LNCaP clone FGC (cell line): ENCODE measurements at regions not wholly inside any gene's neighbourhood (a gene's known extent, or its start where the extent isn't known, plus 50 kb on each side); places are given as distances from the start of the nearest gene placed in this dataset.
"Not testable (repeated sequence)": the region's sequence is repeated elsewhere in the genome, so short reads cannot be mapped to it uniquely, and the experiment has no call there.

Experiments
- DNase-seq: peaks from one replicate; pipeline ENCODE4 v3.0.0-alpha.2; 2011; ENCODE audit warnings: low read depth
- H3K4me3 ChIP-seq: 2 replicates; pipeline ENCODE4 v1.5.1; 2011; ENCODE audit warnings: mild to moderate bottlenecking, low read depth, low read length, control low read depth
- CTCF ChIP-seq: IDR thresholded peaks from 2 replicates; pipeline ENCODE4 v1.5.1; 2012; ENCODE audit warnings: mild to moderate bottlenecking; ENCODE audit not compliant: control insufficient read depth, insufficient read depth; ENCODE audit errors: extremely low read depth

DNA sequence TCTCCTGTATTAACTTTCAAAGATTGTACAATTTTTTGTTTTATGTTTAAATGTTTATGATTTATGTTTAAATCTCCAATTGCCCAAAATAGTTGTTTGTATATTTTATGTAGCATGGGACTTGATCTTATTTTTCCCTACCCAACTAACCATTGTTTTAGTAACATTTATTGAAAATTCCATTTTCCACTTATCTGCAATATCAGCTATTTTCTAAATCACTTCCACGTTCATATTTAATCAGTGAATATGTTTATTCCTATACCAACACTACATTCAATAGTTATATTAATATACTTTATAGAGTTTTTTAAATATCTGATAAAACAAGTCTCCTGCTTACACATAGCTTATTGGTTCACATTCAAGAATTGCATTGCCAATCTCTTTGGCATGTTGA, 532.2 kb downstream of the CHSY3 start:
- H3K4me3 ChIP-seq: no peak overlapping the region
- TF ChIP-seq CTCF: no peak
- DNase-seq: no peak

DNA sequence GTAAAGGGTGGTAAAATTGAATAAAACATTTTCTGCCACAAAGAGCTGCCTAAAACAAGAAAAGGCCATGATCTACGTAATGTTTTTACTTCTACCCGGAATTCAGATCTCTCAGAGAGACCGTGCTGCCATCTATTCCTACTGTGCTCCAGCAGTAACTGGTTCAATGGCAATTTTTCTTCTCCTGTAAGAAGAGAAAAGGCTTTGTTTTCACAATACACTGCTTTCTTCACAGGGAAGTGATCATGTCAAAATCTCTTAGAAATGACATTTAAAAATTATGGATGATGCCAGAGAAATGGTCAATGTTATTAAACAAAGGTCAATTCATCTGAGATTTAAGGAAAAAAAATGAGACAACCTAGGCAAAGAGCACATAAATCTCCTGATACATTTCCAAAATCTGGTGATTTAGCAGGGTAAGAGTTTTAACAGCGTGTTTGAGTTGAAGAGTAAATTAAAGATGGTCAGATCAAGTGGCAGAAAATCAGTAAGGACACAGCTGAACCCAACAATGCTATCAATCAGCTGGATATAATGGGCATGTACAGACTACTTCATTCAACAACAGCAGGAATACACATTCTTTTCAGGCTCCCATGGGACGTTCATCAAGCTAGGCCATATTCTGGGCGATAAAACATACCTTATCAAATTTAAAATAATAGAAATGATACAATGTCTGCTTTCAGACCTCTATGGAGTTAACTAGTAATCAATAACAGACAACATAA, 523.1 kb downstream of the CHSY3 start:
- TF ChIP-seq CTCF: no peak
- DNase-seq: no peak
- no peak overlapping the region for H3K4me3 ChIP-seq

- no peak for TF ChIP-seq CTCF
- no peak for DNase-seq
- H3K4me3 ChIP-seq: no peak overlapping the region
These were observed 521.2 kb downstream of the CHSY3 start for GRCh38 chr5:130425424-130425823.

- DNase-seq: no peak
- H3K4me3 ChIP-seq: no peak overlapping the region
- TF ChIP-seq CTCF: no peak
These were observed 520.1 kb downstream of the CHSY3 start for GRCh38 chr5:130424341-130424740.

DNA sequence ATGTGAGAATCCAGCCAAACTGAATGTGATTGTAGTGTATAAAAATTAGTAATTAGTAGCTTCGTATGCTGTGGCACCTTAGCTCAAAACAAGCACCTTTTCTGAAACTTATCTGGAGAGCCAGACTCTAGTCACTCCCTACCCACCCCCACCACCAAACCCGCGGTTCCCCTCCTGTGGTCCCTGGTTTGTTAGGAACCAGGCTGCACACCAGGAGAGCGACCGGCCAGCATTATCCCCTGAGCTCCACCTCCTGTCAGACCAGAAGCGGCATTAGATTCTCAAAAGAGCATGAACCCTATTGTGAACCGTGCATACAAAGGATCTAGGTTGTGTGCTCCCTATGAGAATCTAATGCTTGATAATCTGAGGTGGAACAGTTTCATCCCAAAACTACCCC, 498.6 kb downstream of the CHSY3 start:
- TF ChIP-seq CTCF: no peak
- no peak for DNase-seq
- H3K4me3 ChIP-seq: no peak overlapping the region

DNA sequence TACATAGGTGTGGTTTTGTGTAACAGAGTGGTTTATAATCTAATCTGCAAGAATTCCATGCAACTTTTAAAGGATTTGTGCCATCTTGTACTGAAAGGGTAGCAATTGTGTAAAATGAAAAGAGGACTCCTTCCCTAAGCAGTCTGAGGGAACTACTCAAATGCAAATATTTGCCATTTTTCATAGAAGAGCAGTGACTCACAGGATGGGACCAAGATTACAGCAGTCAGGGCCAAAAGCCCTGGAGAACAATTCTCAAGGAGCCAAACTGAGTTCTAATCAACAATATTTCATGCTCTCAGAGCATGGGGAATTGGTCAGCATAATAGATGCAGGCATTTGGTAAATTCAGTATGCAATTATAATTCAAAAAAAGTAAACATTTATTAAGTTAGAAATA, 495.8 kb downstream of the CHSY3 start:
- H3K4me3 ChIP-seq: no peak overlapping the region
- no peak for DNase-seq
- no peak for TF ChIP-seq CTCF

GRCh38 chr5:130398825-130399224, 494.6 kb downstream of the CHSY3 start:
- DNase-seq: no peak

GRCh38 chr5:130397727-130398126, 493.5 kb downstream of the CHSY3 start:
- DNase-seq, H3K4me3 ChIP-seq: not testable (repeated sequence)

More at GRCh38 chr5:130398825-130399224, 494.6 kb downstream of the CHSY3 start:
- TF ChIP-seq CTCF: no peak
- no peak overlapping the region for H3K4me3 ChIP-seq
